Spleen (tissue), 11 donors: ENCODE measurements at regions not wholly inside any gene's neighbourhood (a gene's known extent, or its start where the extent isn't known, plus 50 kb on each side); places are given as distances from the start of the nearest gene placed in this dataset.

Source experiments
- DNase-seq: peaks from one replicate; pipeline ENCODE4 v3.0.0-alpha.2; 2020
- H3K27ac ChIP-seq, 8 donors: fragments of 200-600 bp; sonication (generic) in 7 of 8; 1 replicate in 4 of 8; 2 replicates in 4 of 8; pipeline versions ENCODE4 v1.5.0 to v1.8.0; 2016 to 2021; ENCODE audit warnings: inconsistent platforms in 4 of 8, mild to moderate bottlenecking in 4 of 8, moderate library complexity in 1 of 8
- H3K27me3 ChIP-seq, 7 donors: fragments of 200-600 bp; sonication (generic) in 6 of 7; replicated peaks in 1 of 7; 1 replicate in 4 of 7; 2 replicates in 3 of 7; pipeline versions ENCODE4 v1.5.0 to v1.8.0; 2016 to 2021; ENCODE audit warnings: inconsistent platforms in 3 of 7, mild to moderate bottlenecking in 1 of 7
- H3K36me3 ChIP-seq, 6 donors: fragments of 200-600 bp; sonication (generic) in 5 of 6; 1 replicate in 4 of 6; 2 replicates in 2 of 6; pipeline versions ENCODE4 v1.5.0 to v1.8.0; 2016 to 2021; ENCODE audit warnings: inconsistent platforms in 2 of 6
- H3K4me1 ChIP-seq, 6 donors: fragments of 200-600 bp; sonication (generic) in 5 of 6; 1 replicate in 3 of 6; 2 replicates in 3 of 6; pipeline versions ENCODE4 v1.5.0 to v1.8.0; 2016 to 2021; ENCODE audit warnings: inconsistent platforms in 3 of 6
- H3K4me3 ChIP-seq, 8 donors: fragments of 200-600 bp; sonication (generic) in 7 of 8; 1 replicate in 4 of 8; 2 replicates in 4 of 8; pipeline versions ENCODE4 v1.5.0 to v1.8.0; 2016 to 2021; ENCODE audit warnings: inconsistent platforms in 4 of 8, mild to moderate bottlenecking in 4 of 8, moderate library complexity in 2 of 8
- H3K9me3 ChIP-seq, 8 donors: fragments of 200-600 bp; sonication (generic) in 7 of 8; 1 replicate in 4 of 8; 2 replicates in 4 of 8; pipeline versions ENCODE4 v1.5.0 to v1.8.0; 2016 to 2021; ENCODE audit warnings: inconsistent platforms in 4 of 8
- POLR2A ChIP-seq, 3 donors: fragments of 450-650 bp; IDR thresholded peaks; one replicate each; pipeline ENCODE4 v1.5.1; 2017; ENCODE audit warnings: antibody characterized with exemption in 3 of 3, mild to moderate bottlenecking in 1 of 3
- POLR2AphosphoS5 ChIP-seq, 3 donors: sonication (generic); formaldehyde crosslinking; IDR thresholded peaks; one replicate each; pipeline ENCODE4 v1.5.1; 2017; ENCODE audit warnings: antibody characterized with exemption in 3 of 3
- WGBS, 5 donors: extraction: QIAGEN DNeasy Blood & Tissue Kit in 3 of 5; methylation state at CpG; one replicate each; pipeline versions ENCODE4 v1.1.5 to v1.1.7; 2013 to 2018; 5-methylcytosine and 5-hydroxymethylcytosine counted together
- intact Hi-C: fragments of 100-400 bp; cut with DNase I; formaldehyde crosslinking; loops from one replicate; pipeline ENCODE4 v1.15.0; 2023; ENCODE audit warnings: low total_unique reads
- TF ChIP-seq, protein P1 (sequence below), 11 experiments: fragments of 200-600 bp in 7 of 11; fragments of 450-650 bp in 4 of 11; sonication (generic) in 4 of 11; IDR thresholded peaks in 8 of 11; conservative IDR thresholded peaks in 3 of 11; 1 replicate in 7 of 11; 2 replicates in 4 of 11; pipeline versions ENCODE4 v1.4.0 to v1.8.0; 2016 to 2021; ENCODE audit warnings: antibody characterized with exemption in 11 of 11, inconsistent platforms in 4 of 11, mild to moderate bottlenecking in 1 of 11
- donor health status: healthy with polysubstance abuse.
- donor health status: DM: no; HTN: no; CAD: no; lungs with moderate emphysema.
- donor health status: DM: no; HTN: no; CAD: no.
- donor health status: Bipolar disorder and iron deficiency.
- donor health status: healthy.
- donor health status: DM: no; HTN: no; CAD: no.
- donor health status: DM: yes; HTN: yes; CAD: no.

DNA sequence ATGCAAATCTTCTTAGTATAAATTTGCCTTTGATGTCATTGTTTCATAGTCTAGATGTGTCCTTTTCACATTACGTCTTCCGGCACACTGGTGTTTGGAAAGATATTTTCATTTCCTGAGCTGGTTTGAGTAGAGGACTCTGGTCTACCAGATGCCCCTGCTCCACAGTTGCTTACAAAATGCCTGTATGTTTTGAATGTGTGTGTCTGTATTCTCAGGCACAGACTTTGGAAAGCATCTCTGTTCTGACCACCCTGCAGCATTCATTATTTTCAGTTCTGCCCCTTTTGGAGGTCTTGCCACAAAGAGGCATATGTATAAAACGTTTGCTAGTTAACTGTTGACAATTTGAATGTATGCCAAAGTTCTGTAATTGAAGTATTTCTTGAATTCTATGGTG is 236.0 kb upstream of the GOLIM4 start:
- H3K27ac ChIP-seq = no peak overlapping the region
- no peaks in the 10 kb centered on the region for H3K4me1 ChIP-seq
- H3K9me3 ChIP-seq = no peaks in the 10 kb centered on the region
- no peaks in the 10 kb centered on the region for H3K27me3 ChIP-seq
- no peak for DNase-seq
- TF ChIP-seq POLR2A (IDR thresholded peaks at IDR 0.05) (no peak), POLR2AphosphoS5 (IDR thresholded peaks at IDR 0.05) (no peak)
- TF ChIP-seq, protein P1, sequence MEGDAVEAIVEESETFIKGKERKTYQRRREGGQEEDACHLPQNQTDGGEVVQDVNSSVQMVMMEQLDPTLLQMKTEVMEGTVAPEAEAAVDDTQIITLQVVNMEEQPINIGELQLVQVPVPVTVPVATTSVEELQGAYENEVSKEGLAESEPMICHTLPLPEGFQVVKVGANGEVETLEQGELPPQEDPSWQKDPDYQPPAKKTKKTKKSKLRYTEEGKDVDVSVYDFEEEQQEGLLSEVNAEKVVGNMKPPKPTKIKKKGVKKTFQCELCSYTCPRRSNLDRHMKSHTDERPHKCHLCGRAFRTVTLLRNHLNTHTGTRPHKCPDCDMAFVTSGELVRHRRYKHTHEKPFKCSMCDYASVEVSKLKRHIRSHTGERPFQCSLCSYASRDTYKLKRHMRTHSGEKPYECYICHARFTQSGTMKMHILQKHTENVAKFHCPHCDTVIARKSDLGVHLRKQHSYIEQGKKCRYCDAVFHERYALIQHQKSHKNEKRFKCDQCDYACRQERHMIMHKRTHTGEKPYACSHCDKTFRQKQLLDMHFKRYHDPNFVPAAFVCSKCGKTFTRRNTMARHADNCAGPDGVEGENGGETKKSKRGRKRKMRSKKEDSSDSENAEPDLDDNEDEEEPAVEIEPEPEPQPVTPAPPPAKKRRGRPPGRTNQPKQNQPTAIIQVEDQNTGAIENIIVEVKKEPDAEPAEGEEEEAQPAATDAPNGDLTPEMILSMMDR (IDR thresholded peaks at IDR 0.05 in 8 of 11, conservative IDR thresholded peaks at IDR 0.05 in 3 of 11) = no peak
- 64 to 80% (median 70%) methylated on average over 3 of the region's 3 CpGs for WGBS, 5 donors
- H3K36me3 ChIP-seq = no peaks in the 10 kb centered on the region
- intact Hi-C loops = no loop called here
- no peak overlapping the region for H3K4me3 ChIP-seq

DNA sequence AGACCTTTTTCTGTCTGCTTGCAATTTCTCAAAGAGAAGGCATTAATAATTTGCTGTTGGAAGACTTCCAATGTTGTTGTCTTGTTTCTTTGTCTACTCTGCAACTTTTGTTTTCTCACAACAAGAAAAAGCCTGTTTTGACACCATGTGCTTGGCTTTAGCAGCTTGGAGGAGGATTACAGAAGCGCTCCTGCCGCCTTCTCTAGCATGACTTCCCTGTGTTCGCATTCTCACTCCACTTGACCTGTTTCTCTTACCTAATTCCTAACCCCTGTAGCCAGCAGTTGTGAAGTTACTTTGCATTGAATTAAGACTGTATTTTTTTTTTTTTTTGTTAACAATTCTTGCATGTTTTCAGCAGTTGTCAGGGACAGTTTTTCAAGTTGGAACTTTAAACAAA is 235.3 kb upstream of the GOLIM4 start:
- H3K36me3 ChIP-seq = no peaks in the 10 kb centered on the region
- WGBS, 5 donors = 93 to 99% (median 95%) methylated on average over 3 of the region's 3 CpGs
- no peak for DNase-seq
- H3K9me3 ChIP-seq = no peaks in the 10 kb centered on the region
- TF ChIP-seq, protein P1 (IDR thresholded peaks at IDR 0.05 in 8 of 11, conservative IDR thresholded peaks at IDR 0.05 in 3 of 11) = no peak
- no peak for TF ChIP-seq POLR2AphosphoS5 (IDR thresholded peaks at IDR 0.05)
- H3K4me1 ChIP-seq = no peaks in the 10 kb centered on the region
- intact Hi-C loops = no loop called here
- no peak overlapping the region for H3K27ac ChIP-seq
- no peak overlapping the region for H3K4me3 ChIP-seq
- H3K27me3 ChIP-seq = no peaks in the 10 kb centered on the region

DNA sequence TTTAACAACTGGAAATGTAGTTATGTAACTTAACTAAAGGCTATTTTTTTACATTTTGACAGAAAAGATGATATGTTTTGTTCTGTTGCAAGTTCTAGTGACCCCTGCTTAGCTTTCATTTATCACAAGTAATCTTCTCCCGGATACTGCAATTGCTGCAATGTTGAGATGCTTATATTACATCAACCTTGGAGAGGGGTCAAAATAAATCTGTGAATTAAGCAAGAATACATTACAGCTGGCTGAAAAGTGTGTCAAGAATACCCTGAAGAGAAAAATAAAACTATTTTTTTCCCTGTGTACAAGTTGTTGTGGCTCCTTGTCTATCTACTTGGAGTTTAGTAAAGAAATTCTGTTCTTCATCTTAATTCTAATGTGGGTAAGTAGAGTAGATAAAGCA is 232.1 kb upstream of the GOLIM4 start:
- Histone ChIP-seq H3K36me3 (no peaks in the 10 kb centered on the region), H3K27ac (no peak overlapping the region), H3K9me3 (no peaks in the 10 kb centered on the region), H3K27me3 (no peaks in the 10 kb centered on the region), H3K4me3 (no peak overlapping the region), H3K4me1 (no peaks in the 10 kb centered on the region)
- intact Hi-C loops = no loop called here
- WGBS, 5 donors = 70 to 88% (median 81%) methylated on average over 1 of the region's 1 CpG
- TF ChIP-seq, protein P1 (IDR thresholded peaks at IDR 0.05 in 8 of 11, conservative IDR thresholded peaks at IDR 0.05 in 3 of 11) = no peak
- TF ChIP-seq POLR2AphosphoS5 (IDR thresholded peaks at IDR 0.05) = no peak
- no peak for TF ChIP-seq POLR2A (IDR thresholded peaks at IDR 0.05)
- DNase-seq = no peak

DNA sequence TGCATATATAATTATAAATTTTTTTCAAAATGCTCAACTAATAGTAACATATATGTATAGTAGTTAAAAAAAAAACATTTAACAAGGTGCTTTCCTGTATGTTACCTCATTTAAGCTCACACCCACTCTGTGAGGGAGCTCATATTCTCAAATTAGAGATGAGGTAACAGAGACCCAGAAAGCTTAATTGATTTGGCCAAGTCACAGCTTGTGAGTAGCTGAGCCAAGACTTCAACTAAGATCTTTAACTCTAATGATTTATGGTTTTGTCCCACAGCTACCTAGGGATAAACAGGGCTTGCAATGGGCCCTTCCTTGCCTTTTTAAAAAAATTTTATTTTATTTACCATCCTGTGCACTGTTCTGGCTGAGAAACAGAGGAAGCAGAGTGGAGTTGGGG is 230.0 kb upstream of the GOLIM4 start:
- DNase-seq = no peak
- no peak overlapping the region for H3K27ac ChIP-seq
- H3K9me3 ChIP-seq = no peaks in the 10 kb centered on the region
- no peaks in the 10 kb centered on the region for H3K27me3 ChIP-seq
- intact Hi-C loops = no loop called here
- no peaks in the 10 kb centered on the region for H3K4me1 ChIP-seq
- H3K4me3 ChIP-seq = no peak overlapping the region
- no peaks in the 10 kb centered on the region for H3K36me3 ChIP-seq
- TF ChIP-seq, protein P1 (IDR thresholded peaks at IDR 0.05 in 8 of 11, conservative IDR thresholded peaks at IDR 0.05 in 3 of 11) = no peak
- no peak for TF ChIP-seq POLR2A (IDR thresholded peaks at IDR 0.05)
